Omental fat pad (tissue), 3 donors: ENCODE measurements at regions not wholly inside any gene's neighbourhood (a gene's known extent, or its start where the extent isn't known, plus 50 kb on each side); places are given as distances from the start of the nearest gene placed in this dataset.

Experiments
- ATAC-seq: fragments of 150-250 bp; one replicate; pipeline ENCODE4 v1.9.1; 2016; ENCODE audit warnings: mild to moderate bottlenecking, moderate library complexity; ENCODE audit not compliant: low FRiP score
- DNase-seq: peaks from one replicate; pipeline ENCODE4 v3.0.0-alpha.2; 2019; ENCODE audit warnings: low spot score
- TF ChIP-seq, protein P1 (sequence below), 3 donors: fragments of 450-650 bp; IDR thresholded peaks; one replicate each; pipeline ENCODE4 v1.5.1; 2016 to 2017; ENCODE audit warnings: antibody characterized with exemption in 3 of 3, mild to moderate bottlenecking in 3 of 3, moderate library complexity in 2 of 3

GRCh38 chr4:148704291-148704690, 262.1 kb upstream of the NR3C2 start:
- DNase-seq (no peak), ATAC-seq (no peak)
- TF ChIP-seq, protein P1, sequence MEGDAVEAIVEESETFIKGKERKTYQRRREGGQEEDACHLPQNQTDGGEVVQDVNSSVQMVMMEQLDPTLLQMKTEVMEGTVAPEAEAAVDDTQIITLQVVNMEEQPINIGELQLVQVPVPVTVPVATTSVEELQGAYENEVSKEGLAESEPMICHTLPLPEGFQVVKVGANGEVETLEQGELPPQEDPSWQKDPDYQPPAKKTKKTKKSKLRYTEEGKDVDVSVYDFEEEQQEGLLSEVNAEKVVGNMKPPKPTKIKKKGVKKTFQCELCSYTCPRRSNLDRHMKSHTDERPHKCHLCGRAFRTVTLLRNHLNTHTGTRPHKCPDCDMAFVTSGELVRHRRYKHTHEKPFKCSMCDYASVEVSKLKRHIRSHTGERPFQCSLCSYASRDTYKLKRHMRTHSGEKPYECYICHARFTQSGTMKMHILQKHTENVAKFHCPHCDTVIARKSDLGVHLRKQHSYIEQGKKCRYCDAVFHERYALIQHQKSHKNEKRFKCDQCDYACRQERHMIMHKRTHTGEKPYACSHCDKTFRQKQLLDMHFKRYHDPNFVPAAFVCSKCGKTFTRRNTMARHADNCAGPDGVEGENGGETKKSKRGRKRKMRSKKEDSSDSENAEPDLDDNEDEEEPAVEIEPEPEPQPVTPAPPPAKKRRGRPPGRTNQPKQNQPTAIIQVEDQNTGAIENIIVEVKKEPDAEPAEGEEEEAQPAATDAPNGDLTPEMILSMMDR (IDR thresholded peaks at IDR 0.05), result no peak

DNA sequence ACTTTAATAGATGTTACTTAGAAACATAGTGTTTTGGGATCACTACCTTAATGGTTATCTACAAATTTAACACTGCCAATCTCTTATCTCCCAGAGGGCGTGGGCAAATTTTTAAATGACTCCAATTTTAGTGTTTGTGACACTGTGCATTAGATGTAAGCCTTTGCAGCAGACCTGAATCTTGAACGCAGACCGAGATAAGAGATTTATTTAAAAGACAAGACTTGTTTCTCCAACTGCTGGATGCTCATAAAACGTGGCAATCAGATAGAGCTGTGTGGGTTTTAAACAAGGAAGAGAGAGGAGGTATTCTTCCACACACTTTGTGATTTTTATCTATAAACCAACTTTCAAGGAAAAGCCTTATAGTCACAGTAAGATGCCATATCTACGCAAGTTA, 252.5 kb upstream of the NR3C2 start:
- TF ChIP-seq, protein P1 (IDR thresholded peaks at IDR 0.05), result no peak

DNA sequence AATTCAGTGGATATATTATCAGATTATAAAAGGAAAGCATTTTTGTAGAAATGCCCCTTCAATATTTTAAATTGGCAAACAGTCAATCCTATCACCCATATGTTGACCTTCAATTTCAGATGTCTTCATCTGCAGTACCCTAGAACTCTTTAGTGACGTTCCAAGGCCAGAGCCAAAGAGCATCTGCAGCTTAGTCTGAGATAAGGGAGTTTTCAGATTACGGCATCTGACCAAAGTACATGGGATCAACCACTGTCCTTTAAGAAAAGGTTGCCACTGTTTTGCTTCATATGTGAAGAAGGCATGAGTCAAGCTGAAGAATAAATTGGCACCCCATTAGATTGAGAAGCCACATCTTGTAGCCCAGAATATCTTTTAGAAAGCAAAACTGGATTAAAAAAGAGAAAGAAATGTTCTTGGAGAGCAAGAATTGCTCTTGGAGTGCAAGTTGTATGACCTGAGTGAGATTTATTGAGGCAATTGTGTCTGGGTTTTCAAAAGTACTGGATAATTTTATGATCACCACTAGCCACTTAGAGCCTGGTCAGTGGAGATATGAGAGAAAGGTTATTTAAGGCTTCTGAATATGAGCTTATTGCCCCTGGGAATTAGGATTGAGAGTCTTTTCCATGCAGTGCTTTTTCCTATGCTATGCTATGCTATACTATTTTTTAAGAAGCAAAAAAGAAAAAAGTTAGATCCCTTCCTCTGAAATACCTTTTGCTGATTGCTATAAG, 251.9 kb upstream of the NR3C2 start:
- DNase-seq (no peak), ATAC-seq (no peak)
- TF ChIP-seq, protein P1 (IDR thresholded peaks at IDR 0.05), result no peak

More for the DNA sequence above, 252.5 kb upstream of the NR3C2 start:
- no peak for ATAC-seq
- no peak for DNase-seq

DNA sequence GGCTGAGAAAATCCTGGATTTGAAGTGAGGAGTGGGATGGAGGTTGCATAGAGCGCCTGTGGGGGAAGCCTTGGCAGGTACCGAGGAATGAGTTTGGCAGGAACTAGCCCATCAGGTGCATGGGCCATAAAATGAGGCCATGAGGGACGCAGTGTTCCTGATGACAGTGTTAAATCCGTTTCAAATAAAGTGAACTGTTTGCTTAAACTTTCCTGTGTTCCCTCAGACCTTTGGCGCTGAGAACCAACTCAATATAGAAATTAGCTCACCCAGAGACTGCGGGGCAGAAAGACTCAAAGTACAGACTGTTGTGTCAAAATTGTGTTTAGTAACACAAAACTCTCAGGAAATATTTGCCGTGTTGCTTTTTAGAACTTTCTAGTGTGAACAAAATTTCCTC, 250.0 kb upstream of the NR3C2 start:
- TF ChIP-seq, protein P1 (IDR thresholded peaks at IDR 0.05), result no peak
- DNase-seq (no peak), ATAC-seq (no peak)

DNA sequence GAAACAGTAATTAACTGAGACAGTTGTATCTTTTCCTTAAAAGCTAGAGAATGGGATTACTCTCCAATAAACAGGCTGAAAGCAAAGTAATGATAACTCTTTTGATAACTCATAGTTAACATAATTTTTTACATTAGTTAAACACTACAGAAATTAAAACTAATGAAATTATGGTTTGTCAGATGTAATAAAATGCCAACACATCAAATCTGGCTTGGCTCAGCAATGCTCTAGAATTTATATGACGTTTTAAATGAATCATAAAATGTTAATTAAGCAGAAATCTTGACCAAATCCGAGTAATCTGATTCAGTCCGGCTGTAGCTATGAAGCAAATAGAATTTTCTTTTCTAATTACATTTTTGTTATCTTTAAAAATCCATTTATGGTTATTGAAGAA, 244.2 kb upstream of the NR3C2 start:
- TF ChIP-seq, protein P1 (IDR thresholded peaks at IDR 0.05), result no peak
- ATAC-seq (no peak), DNase-seq (no peak)

DNA sequence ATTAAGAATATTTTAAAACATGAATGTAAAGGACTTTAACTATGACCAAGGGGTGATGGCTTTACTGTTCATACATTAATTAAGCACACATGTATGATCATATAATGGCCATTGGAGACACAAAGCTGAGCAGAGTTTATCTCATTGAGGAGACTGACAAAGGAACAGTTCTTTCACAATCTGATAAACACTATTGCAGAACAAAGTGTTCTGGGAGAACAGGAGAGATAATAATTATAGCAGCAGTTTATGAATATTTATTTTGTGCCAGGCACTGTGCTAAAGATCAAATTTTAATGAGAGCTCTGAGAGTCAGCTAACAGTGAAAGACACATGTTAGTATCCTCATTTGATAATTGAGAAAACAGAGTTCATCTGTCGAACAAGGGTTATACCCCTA, 242.4 kb upstream of the NR3C2 start:
- DNase-seq (no peak), ATAC-seq (no peak)
- TF ChIP-seq, protein P1 (IDR thresholded peaks at IDR 0.05), result no peak

DNA sequence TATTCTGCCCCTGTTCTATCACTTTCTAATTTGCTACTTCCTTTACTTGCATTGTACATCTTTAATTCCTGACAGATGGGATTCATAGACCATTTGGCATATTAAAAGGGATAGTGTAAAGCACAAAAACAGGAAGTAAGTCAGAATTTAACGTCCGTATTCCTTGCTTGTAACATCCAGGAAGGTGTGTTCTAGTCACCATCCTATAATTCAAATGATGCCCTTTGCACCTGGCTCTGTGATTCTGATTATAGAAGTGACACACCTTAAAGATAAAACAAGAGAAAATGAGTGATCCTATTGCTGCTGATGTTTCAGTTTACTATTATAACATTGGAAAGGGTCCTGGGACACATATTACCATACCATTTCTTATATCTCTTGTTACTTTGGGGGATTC, 238.7 kb upstream of the NR3C2 start:
- TF ChIP-seq, protein P1 (IDR thresholded peaks at IDR 0.05), result no peak
- ATAC-seq (no peak), DNase-seq (no peak)
